ENCODE measurements at regions not wholly inside any gene's neighbourhood (a gene's known extent, or its start where the extent isn't known, plus 50 kb on each side); places are given as distances from the start of the nearest gene placed in this dataset.

- CTCF ChIA-PET: no interaction called here
- H3K36me3 ChIP-seq (replicated peaks in 1 of 2; ENCODE audit: control extremely low read depth in 1 of 2, control insufficient read depth in 1 of 2, extremely low read depth in 1 of 2, insufficient read depth in 2 of 2, low read length in 1 of 2): no peaks in the 10 kb centered on the region
- ATAC-seq (ENCODE audit: low read depth): no peak
- 85% methylated on average over 9 of the region's 13 CpGs for WGBS (ENCODE audit: insufficient coverage)
- H3K4me3 ChIP-seq (ENCODE audit: control extremely low read depth in 1 of 5, extremely low read depth in 1 of 5, insufficient read depth in 1 of 5, low read depth in 2 of 5, low read length in 4 of 5): no peak overlapping the region
- no peaks in the 10 kb centered on the region for H3K79me2 ChIP-seq (ENCODE audit: control insufficient read depth, insufficient read depth, low read length)
- Mint-ChIP-seq H3K4me1 (no peaks in the 10 kb centered on the region), H3K27ac (no peak overlapping the region), H3K27me3 (peaks cover 33% of the 10 kb centered on the region), H3K9me3 (ENCODE audit: insufficient read depth) (peaks cover 3% of the 10 kb centered on the region), H3K4me3 (no peak overlapping the region)
- H3K27me3 ChIP-seq (replicated peaks in 1 of 4; ENCODE audit: control extremely low read depth in 1 of 4, control insufficient read depth in 3 of 4, insufficient read depth in 4 of 4, low read length in 3 of 4): peaks cover 0 to 7% (median 0%) of the 10 kb centered on the region in 4 experiments
- H3K4me1 ChIP-seq (ENCODE audit: control insufficient read depth in 2 of 2, insufficient read depth in 2 of 2, low read length in 2 of 2): no peaks in the 10 kb centered on the region
- no peak for DNase-seq
- intact Hi-C loops (cut with micrococcal nuclease): no loop called here
- H3K9me3 ChIP-seq (ENCODE audit: control extremely low read depth in 1 of 3, control insufficient read depth in 2 of 3, insufficient read depth in 1 of 3, low read length in 2 of 3): no peaks in the 10 kb centered on the region
- no peak for TF ChIP-seq EZH2 (IDR thresholded peaks at IDR 0.05; ENCODE audit: borderline replicate concordance, insufficient read depth, low read depth, low read length, poor library complexity, severe bottlenecking)
- TF ChIP-seq, protein P1, sequence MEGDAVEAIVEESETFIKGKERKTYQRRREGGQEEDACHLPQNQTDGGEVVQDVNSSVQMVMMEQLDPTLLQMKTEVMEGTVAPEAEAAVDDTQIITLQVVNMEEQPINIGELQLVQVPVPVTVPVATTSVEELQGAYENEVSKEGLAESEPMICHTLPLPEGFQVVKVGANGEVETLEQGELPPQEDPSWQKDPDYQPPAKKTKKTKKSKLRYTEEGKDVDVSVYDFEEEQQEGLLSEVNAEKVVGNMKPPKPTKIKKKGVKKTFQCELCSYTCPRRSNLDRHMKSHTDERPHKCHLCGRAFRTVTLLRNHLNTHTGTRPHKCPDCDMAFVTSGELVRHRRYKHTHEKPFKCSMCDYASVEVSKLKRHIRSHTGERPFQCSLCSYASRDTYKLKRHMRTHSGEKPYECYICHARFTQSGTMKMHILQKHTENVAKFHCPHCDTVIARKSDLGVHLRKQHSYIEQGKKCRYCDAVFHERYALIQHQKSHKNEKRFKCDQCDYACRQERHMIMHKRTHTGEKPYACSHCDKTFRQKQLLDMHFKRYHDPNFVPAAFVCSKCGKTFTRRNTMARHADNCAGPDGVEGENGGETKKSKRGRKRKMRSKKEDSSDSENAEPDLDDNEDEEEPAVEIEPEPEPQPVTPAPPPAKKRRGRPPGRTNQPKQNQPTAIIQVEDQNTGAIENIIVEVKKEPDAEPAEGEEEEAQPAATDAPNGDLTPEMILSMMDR (IDR thresholded peaks at IDR 0.05): no peak
- H2AFZ ChIP-seq (ENCODE audit: insufficient read depth, low read depth, low read length, poor library complexity, severe bottlenecking): no peak overlapping the region
- H3K9ac ChIP-seq (ENCODE audit: low read length): no peak overlapping the region
- H3K27ac ChIP-seq (ENCODE audit: low read length in 2 of 2): no peak overlapping the region
- H4K20me1 ChIP-seq (ENCODE audit: control insufficient read depth, insufficient read depth, low read length, poor library complexity, severe bottlenecking): no peaks in the 10 kb centered on the region
- POLR2A ChIA-PET: no interaction called here
- no peak overlapping the region for H3K4me2 ChIP-seq (replicated peaks; ENCODE audit: low read depth, low read length, poor library complexity, severe bottlenecking)
Measured at GRCh38 chr5:171534043-171534895, 114.8 kb downstream of the FGF18 start.

DNA sequence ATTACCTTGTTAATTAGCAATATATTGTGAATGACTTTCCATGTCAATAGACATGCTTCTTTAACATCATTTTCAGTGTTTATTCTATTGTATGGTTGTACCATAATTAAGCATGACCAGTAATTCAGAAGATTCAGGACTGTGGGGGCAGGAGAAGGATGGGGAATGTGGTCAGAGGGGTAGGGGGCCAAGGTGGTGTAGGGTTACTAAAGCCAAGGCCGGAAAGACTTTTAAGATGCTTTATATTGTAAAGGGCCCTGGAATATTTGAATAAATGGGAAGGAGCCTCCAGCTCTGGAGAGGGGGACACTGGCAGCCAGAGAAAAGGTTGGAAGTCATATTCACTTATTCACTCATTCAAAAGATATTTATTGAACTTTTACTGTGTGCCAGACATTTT lies 115.7 kb downstream of the FGF18 start:
- CTCF ChIA-PET: no interaction called here
- Mint-ChIP-seq H3K9me3 (ENCODE audit: insufficient read depth) (peaks cover 3% of the 10 kb centered on the region), H3K27me3 (peaks cover 36% of the 10 kb centered on the region)

More for the DNA sequence above, 115.7 kb downstream of the FGF18 start:
- no peaks in the 10 kb centered on the region for H3K79me2 ChIP-seq (ENCODE audit: control insufficient read depth, insufficient read depth, low read length)
- H3K9ac ChIP-seq (ENCODE audit: low read length): no peak overlapping the region
- Mint-ChIP-seq H3K4me3 (no peak overlapping the region), H3K4me1 (no peaks in the 10 kb centered on the region), H3K27ac (no peak overlapping the region)
- no peaks in the 10 kb centered on the region for H4K20me1 ChIP-seq (ENCODE audit: control insufficient read depth, insufficient read depth, low read length, poor library complexity, severe bottlenecking)
- DNase-seq: no peak
- H3K36me3 ChIP-seq (replicated peaks in 1 of 2; ENCODE audit: control extremely low read depth in 1 of 2, control insufficient read depth in 1 of 2, extremely low read depth in 1 of 2, insufficient read depth in 2 of 2, low read length in 1 of 2): no peaks in the 10 kb centered on the region
- TF ChIP-seq, protein P1 (IDR thresholded peaks at IDR 0.05): no peak
- TF ChIP-seq EZH2 (IDR thresholded peaks at IDR 0.05; ENCODE audit: borderline replicate concordance, insufficient read depth, low read depth, low read length, poor library complexity, severe bottlenecking): no peak
- intact Hi-C loops (cut with micrococcal nuclease): no loop called here
- no peak for ATAC-seq (ENCODE audit: low read depth)
- no CpG with 5 or more reads among the region's 1 CpG for WGBS (ENCODE audit: insufficient coverage)
- no peak overlapping the region for H3K4me3 ChIP-seq (ENCODE audit: control extremely low read depth in 1 of 5, extremely low read depth in 1 of 5, insufficient read depth in 1 of 5, low read depth in 2 of 5, low read length in 4 of 5)
- no peaks in the 10 kb centered on the region for H3K4me1 ChIP-seq (ENCODE audit: control insufficient read depth in 2 of 2, insufficient read depth in 2 of 2, low read length in 2 of 2)
- H3K4me2 ChIP-seq (replicated peaks; ENCODE audit: low read depth, low read length, poor library complexity, severe bottlenecking): no peak overlapping the region
- no peak overlapping the region for H3K27ac ChIP-seq (ENCODE audit: low read length in 2 of 2)
- POLR2A ChIA-PET: no interaction called here
- no peak overlapping the region for H2AFZ ChIP-seq (ENCODE audit: insufficient read depth, low read depth, low read length, poor library complexity, severe bottlenecking)
- peaks cover 0 to 7% (median 0%) of the 10 kb centered on the region in 4 experiments for H3K27me3 ChIP-seq (replicated peaks in 1 of 4; ENCODE audit: control extremely low read depth in 1 of 4, control insufficient read depth in 3 of 4, insufficient read depth in 4 of 4, low read length in 3 of 4)
- H3K9me3 ChIP-seq (ENCODE audit: control extremely low read depth in 1 of 3, control insufficient read depth in 2 of 3, insufficient read depth in 1 of 3, low read length in 2 of 3): no peaks in the 10 kb centered on the region
